PFSK-1 (cell line): ENCODE measurements at regions not wholly inside any gene's neighbourhood (a gene's known extent, or its start where the extent isn't known, plus 50 kb on each side); places are given as distances from the start of the nearest gene placed in this dataset.

ENCODE experiments used
- FOXP2 ChIP-seq: optimal IDR thresholded peaks from 2 replicates; pipeline ENCODE3; 2011; ENCODE audit warnings: borderline replicate concordance, control low read depth, inconsistent platforms; ENCODE audit not compliant: insufficient read depth; ENCODE audit errors: extremely low read length, extremely low read depth
- POLR2AphosphoS5 ChIP-seq: IDR thresholded peaks from 2 replicates; pipeline ENCODE4 v1.6.1; 2012; ENCODE audit warnings: low read depth, mild to moderate bottlenecking, control low read depth, low read length, moderate library complexity
- REST ChIP-seq, 2 experiments: IDR thresholded peaks; 2 replicates each; pipeline versions ENCODE4 v1.6.1 to v1.8.0; 2011 to 2012; ENCODE audit warnings: low read depth in 2 of 2, low read length in 2 of 2, control low read depth in 1 of 2, inconsistent platforms in 1 of 2, mild to moderate bottlenecking in 1 of 2, moderate library complexity in 1 of 2; ENCODE audit not compliant: insufficient read depth in 1 of 2
- SIN3A ChIP-seq: IDR thresholded peaks from 2 replicates; pipeline ENCODE4 v1.6.1; 2012; ENCODE audit warnings: mild to moderate bottlenecking, low read length, moderate library complexity, borderline replicate concordance; ENCODE audit not compliant: insufficient read depth
- TAF1 ChIP-seq: IDR thresholded peaks from 2 replicates; pipeline ENCODE4 v1.6.1; 2012; ENCODE audit warnings: low read length, control low read depth, borderline replicate concordance; ENCODE audit not compliant: insufficient read depth

GRCh38 chr1:81379430-81379829 lies 421.3 kb upstream of the ADGRL2 start:
- TF ChIP-seq FOXP2 (no peak), TAF1 (no peak), SIN3A (no peak), REST (IDR thresholded peaks at IDR 0.05; ENCODE audit: insufficient read depth in 1 of 2, low read depth in 2 of 2, low read length in 2 of 2) (no peak), POLR2AphosphoS5 (no peak)

GRCh38 chr1:81377406-81377805 lies 423.3 kb upstream of the ADGRL2 start:
- TF ChIP-seq POLR2AphosphoS5: no peak
- no peak for TF ChIP-seq FOXP2
- no peak for TF ChIP-seq REST (IDR thresholded peaks at IDR 0.05; ENCODE audit: insufficient read depth in 1 of 2, low read depth in 2 of 2, low read length in 2 of 2)
- TF ChIP-seq TAF1: no peak
- no peak for TF ChIP-seq SIN3A

- TF ChIP-seq SIN3A: no peak
- TF ChIP-seq REST (IDR thresholded peaks at IDR 0.05; ENCODE audit: insufficient read depth in 1 of 2, low read depth in 2 of 2, low read length in 2 of 2): no peak
- TF ChIP-seq TAF1: no peak
- no peak for TF ChIP-seq FOXP2
- TF ChIP-seq POLR2AphosphoS5: no peak
Measured at GRCh38 chr1:81375884-81376548, 424.7 kb upstream of the ADGRL2 start.

GRCh38 chr1:81374481-81374880 lies 426.3 kb upstream of the ADGRL2 start:
- TF ChIP-seq FOXP2 (no peak), REST (IDR thresholded peaks at IDR 0.05; ENCODE audit: insufficient read depth in 1 of 2, low read depth in 2 of 2, low read length in 2 of 2) (no peak), TAF1 (no peak), POLR2AphosphoS5 (no peak), SIN3A (no peak)
